ENCODE measurements at regions not wholly inside any gene's neighbourhood (a gene's known extent, or its start where the extent isn't known, plus 50 kb on each side); places are given as distances from the start of the nearest gene placed in this dataset.

GRCh38 chr2:189274361-189274760 lies 94.8 kb upstream of the COL5A2 start:
- H3K27ac ChIP-seq, result no peak overlapping the region
- Mint-ChIP-seq H3K27me3 (ENCODE audit: insufficient read depth, low read depth) (no peaks in the 10 kb centered on the region), H3K9me3 (no peaks in the 10 kb centered on the region), H3K36me3 (peaks cover 2% of the 10 kb centered on the region), H3K27ac (no peak overlapping the region), H3K4me1 (no peaks in the 10 kb centered on the region), H3K4me3 (no peak overlapping the region)
- H3K27me3 ChIP-seq, result no peaks in the 10 kb centered on the region
- H3K79me2 ChIP-seq (ENCODE audit: low read depth), result no peaks in the 10 kb centered on the region
- H3K9ac ChIP-seq, result no peak overlapping the region
- H2AFZ ChIP-seq (replicated peaks), result no peak overlapping the region
- no peaks in the 10 kb centered on the region for H3K36me3 ChIP-seq
- no peaks in the 10 kb centered on the region for H4K20me1 ChIP-seq (ENCODE audit: low read depth)
- H3K4me3 ChIP-seq, result no peak overlapping the region
- H3K4me1 ChIP-seq, result no peaks in the 10 kb centered on the region
- TF ChIP-seq EZH2phosphoT487 (IDR thresholded peaks at IDR 0.05) (no peak), CTCF (IDR thresholded peaks at IDR 0.05) (no peak), EZH2 (IDR thresholded peaks at IDR 0.05) (no peak)
- no peak for DNase-seq (ENCODE audit: low spot score)
- no peaks in the 10 kb centered on the region for H3K9me3 ChIP-seq (ENCODE audit: low read depth)
- H3F3A ChIP-seq (ENCODE audit: low read depth), result no peaks in the 10 kb centered on the region
- no peak overlapping the region for H3K4me2 ChIP-seq

GRCh38 chr2:189276277-189276676 lies 96.7 kb upstream of the COL5A2 start:
- Mint-ChIP-seq H3K4me3 (no peak overlapping the region), H3K9me3 (no peaks in the 10 kb centered on the region), H3K36me3 (no peaks in the 10 kb centered on the region), H3K27me3 (ENCODE audit: insufficient read depth, low read depth) (no peaks in the 10 kb centered on the region), H3K27ac (no peak overlapping the region), H3K4me1 (no peaks in the 10 kb centered on the region)
- Histone ChIP-seq H3K4me1 (no peaks in the 10 kb centered on the region), H3K27ac (no peak overlapping the region), H3K27me3 (no peaks in the 10 kb centered on the region), H4K20me1 (ENCODE audit: low read depth) (no peaks in the 10 kb centered on the region), H3K9ac (no peak overlapping the region), H3K79me2 (ENCODE audit: low read depth) (no peaks in the 10 kb centered on the region), H3K9me3 (ENCODE audit: low read depth) (no peaks in the 10 kb centered on the region), H3K4me3 (no peak overlapping the region), H3K4me2 (no peak overlapping the region), H3K36me3 (no peaks in the 10 kb centered on the region), H3F3A (ENCODE audit: low read depth) (no peaks in the 10 kb centered on the region), H2AFZ (replicated peaks) (no peak overlapping the region)
- no peak for TF ChIP-seq EZH2 (IDR thresholded peaks at IDR 0.05)
- TF ChIP-seq CTCF (IDR thresholded peaks at IDR 0.05), result no peak
- no peak for TF ChIP-seq EZH2phosphoT487 (IDR thresholded peaks at IDR 0.05)
- DNase-seq (ENCODE audit: low spot score), result no peak

GRCh38 chr2:189281201-189281600 lies 101.6 kb upstream of the COL5A2 start:
- Histone ChIP-seq H3K27me3 (no peaks in the 10 kb centered on the region), H3K27ac (no peak overlapping the region), H3K79me2 (ENCODE audit: low read depth) (no peaks in the 10 kb centered on the region), H3K36me3 (no peaks in the 10 kb centered on the region), H3K9me3 (ENCODE audit: low read depth) (no peaks in the 10 kb centered on the region), H3F3A (ENCODE audit: low read depth) (no peaks in the 10 kb centered on the region), H4K20me1 (ENCODE audit: low read depth) (no peaks in the 10 kb centered on the region), H3K4me1 (no peaks in the 10 kb centered on the region), H3K9ac (no peak overlapping the region), H2AFZ (replicated peaks) (no peak overlapping the region), H3K4me2 (no peak overlapping the region), H3K4me3 (no peak overlapping the region)
- Mint-ChIP-seq H3K4me1 (peaks cover 1% of the 10 kb centered on the region), H3K36me3 (no peaks in the 10 kb centered on the region), H3K9me3 (no peaks in the 10 kb centered on the region), H3K27me3 (ENCODE audit: insufficient read depth, low read depth) (no peaks in the 10 kb centered on the region), H3K27ac (no peak overlapping the region), H3K4me3 (no peak overlapping the region)
- DNase-seq (ENCODE audit: low spot score), result no peak
- no peak for TF ChIP-seq CTCF (IDR thresholded peaks at IDR 0.05)
- TF ChIP-seq EZH2phosphoT487 (IDR thresholded peaks at IDR 0.05), result no peak
- TF ChIP-seq EZH2 (IDR thresholded peaks at IDR 0.05), result no peak

- Mint-ChIP-seq H3K36me3 (no peaks in the 10 kb centered on the region), H3K4me1 (peaks cover 26% of the 10 kb centered on the region), H3K4me3 (no peak overlapping the region), H3K9me3 (peaks cover 9% of the 10 kb centered on the region), H3K27ac (no peak overlapping the region), H3K27me3 (ENCODE audit: insufficient read depth, low read depth) (no peaks in the 10 kb centered on the region)
- Histone ChIP-seq H3F3A (ENCODE audit: low read depth) (no peaks in the 10 kb centered on the region), H3K4me3 (no peak overlapping the region), H3K36me3 (no peaks in the 10 kb centered on the region), H3K4me1 (peaks cover 10% of the 10 kb centered on the region), H3K79me2 (ENCODE audit: low read depth) (no peaks in the 10 kb centered on the region), H3K9me3 (ENCODE audit: low read depth) (no peaks in the 10 kb centered on the region), H2AFZ (replicated peaks) (no peak overlapping the region), H4K20me1 (ENCODE audit: low read depth) (no peaks in the 10 kb centered on the region), H3K4me2 (no peak overlapping the region), H3K27me3 (no peaks in the 10 kb centered on the region), H3K9ac (no peak overlapping the region), H3K27ac (no peak overlapping the region)
- no peak for TF ChIP-seq EZH2 (IDR thresholded peaks at IDR 0.05)
- no peak for DNase-seq (ENCODE audit: low spot score)
Measured at GRCh38 chr2:189285349-189285748, 105.8 kb upstream of the COL5A2 start.
